Erythroblast (primary cell): ENCODE measurements at regions not wholly inside any gene's neighbourhood (a gene's known extent, or its start where the extent isn't known, plus 50 kb on each side); places are given as distances from the start of the nearest gene placed in this dataset.

ENCODE experiments used
- GATA1 ChIP-seq: IDR thresholded peaks from 2 replicates; pipeline ENCODE4 v1.6.1; 2011; ENCODE audit warnings: low read depth, mild to moderate bottlenecking, control low read depth, low read length, moderate library complexity
- POLR2A ChIP-seq: IDR thresholded peaks from 2 replicates; pipeline ENCODE4 v1.6.1; 2011; ENCODE audit warnings: mild to moderate bottlenecking, low read length

GRCh38 chrX:39249999-39250398 is 448.7 kb downstream of the MID1IP1 start:
- no peak for TF ChIP-seq POLR2A
- no peak for TF ChIP-seq GATA1
